Stimulated activated effector memory CD8-positive, alpha-beta T cell treated with anti-CD3 and anti-CD28 coated beads, Interleukin-12 subunit alpha, Interleukin-12 subunit beta, amount 100 ng/mL, for 72 hours (primary cell): ENCODE measurements at regions not wholly inside any gene's neighbourhood (a gene's known extent, or its start where the extent isn't known, plus 50 kb on each side); places are given as distances from the start of the nearest gene placed in this dataset.

Experiments
- ATAC-seq: fragments of 150-1000 bp; cut with Tn5 transposase; 2 replicates; pipeline ENCODE4 v1.10.0; 2021
- DNase-seq, 2 donors: peaks; one replicate each; pipeline ENCODE4 v3.0.0; 2021 to 2022; ENCODE audit warnings: low spot score in 2 of 2
- H3K27ac Mint-ChIP-seq: one replicate; pipeline ENCODE4 v1.8.0; 2022; ENCODE audit warnings: mild to moderate bottlenecking, mixed read lengths
- H3K36me3 Mint-ChIP-seq: one replicate; pipeline ENCODE4 v1.8.0; 2022; ENCODE audit warnings: mild to moderate bottlenecking, mixed read lengths
- H3K4me1 Mint-ChIP-seq: one replicate; pipeline ENCODE4 v1.8.0; 2022; ENCODE audit warnings: mixed read lengths
- H3K4me3 Mint-ChIP-seq: one replicate; pipeline ENCODE4 v1.8.0; 2022; ENCODE audit warnings: mild to moderate bottlenecking, mixed read lengths
- H3K9me3 Mint-ChIP-seq: one replicate; pipeline ENCODE4 v1.8.0; 2022; ENCODE audit warnings: mixed read lengths

GRCh38 chr9:28004900-28005299 is 431.6 kb upstream of the C9orf72 start:
- H3K27ac Mint-ChIP-seq, result no peak overlapping the region
- H3K4me1 Mint-ChIP-seq, result no peaks in the 10 kb centered on the region
- H3K4me3 Mint-ChIP-seq, result no peak overlapping the region
- DNase-seq (no peak), ATAC-seq (no peak)
- no peaks in the 10 kb centered on the region for H3K36me3 Mint-ChIP-seq
- peaks cover 6% of the 10 kb centered on the region for H3K9me3 Mint-ChIP-seq

GRCh38 chr9:28005779-28006178 is 432.5 kb upstream of the C9orf72 start:
- Mint-ChIP-seq H3K36me3 (no peaks in the 10 kb centered on the region), H3K27ac (no peak overlapping the region), H3K9me3 (peaks cover 6% of the 10 kb centered on the region), H3K4me1 (no peaks in the 10 kb centered on the region), H3K4me3 (no peak overlapping the region)
- no peak for ATAC-seq
- DNase-seq, result no peak

GRCh38 chr9:28007097-28007817 is 434.0 kb upstream of the C9orf72 start:
- no peak overlapping the region for H3K27ac Mint-ChIP-seq
- H3K4me1 Mint-ChIP-seq, result no peaks in the 10 kb centered on the region
- H3K36me3 Mint-ChIP-seq, result no peaks in the 10 kb centered on the region
- H3K9me3 Mint-ChIP-seq, result peaks cover 6% of the 10 kb centered on the region
- H3K4me3 Mint-ChIP-seq, result no peak overlapping the region
- no peak for ATAC-seq
- no peak for DNase-seq

GRCh38 chr9:28014212-28014611 is 440.9 kb upstream of the C9orf72 start:
- Mint-ChIP-seq H3K4me1 (no peaks in the 10 kb centered on the region), H3K9me3 (peaks cover 9% of the 10 kb centered on the region), H3K4me3 (no peak overlapping the region), H3K36me3 (no peaks in the 10 kb centered on the region), H3K27ac (no peak overlapping the region)
- ATAC-seq (no peak), DNase-seq (no peak)

GRCh38 chr9:28024676-28025075 is 451.4 kb upstream of the C9orf72 start:
- DNase-seq (no peak), ATAC-seq (no peak)
- no peak overlapping the region for H3K4me3 Mint-ChIP-seq
- no peak overlapping the region for H3K27ac Mint-ChIP-seq
- H3K9me3 Mint-ChIP-seq, result peaks cover 12% of the 10 kb centered on the region
- H3K36me3 Mint-ChIP-seq, result no peaks in the 10 kb centered on the region
- H3K4me1 Mint-ChIP-seq, result no peaks in the 10 kb centered on the region

GRCh38 chr9:28025186-28025585 is 451.9 kb upstream of the C9orf72 start:
- DNase-seq (no peak), ATAC-seq (no peak)
- no peak overlapping the region for H3K27ac Mint-ChIP-seq
- no peak overlapping the region for H3K4me3 Mint-ChIP-seq
- no peaks in the 10 kb centered on the region for H3K36me3 Mint-ChIP-seq
- no peaks in the 10 kb centered on the region for H3K4me1 Mint-ChIP-seq
- H3K9me3 Mint-ChIP-seq, result peaks cover 14% of the 10 kb centered on the region

GRCh38 chr9:28031521-28032267 is 458.4 kb upstream of the C9orf72 start:
- Mint-ChIP-seq H3K27ac (no peak overlapping the region), H3K36me3 (no peaks in the 10 kb centered on the region), H3K4me3 (no peak overlapping the region), H3K9me3 (peaks cover 8% of the 10 kb centered on the region), H3K4me1 (no peaks in the 10 kb centered on the region)
- no peak for ATAC-seq
- DNase-seq, result no peak

GRCh38 chr9:28032268-28032590 is 458.9 kb upstream of the C9orf72 start:
- Mint-ChIP-seq H3K4me3 (no peak overlapping the region), H3K4me1 (no peaks in the 10 kb centered on the region), H3K36me3 (no peaks in the 10 kb centered on the region), H3K27ac (no peak overlapping the region), H3K9me3 (peaks cover 6% of the 10 kb centered on the region)
- ATAC-seq, result no peak
- no peak for DNase-seq

- H3K36me3 Mint-ChIP-seq, result no peaks in the 10 kb centered on the region
- H3K4me1 Mint-ChIP-seq, result no peaks in the 10 kb centered on the region
- no peak overlapping the region for H3K27ac Mint-ChIP-seq
- DNase-seq (no peak), ATAC-seq (no peak)
- H3K4me3 Mint-ChIP-seq, result no peak overlapping the region
- peaks cover 7% of the 10 kb centered on the region for H3K9me3 Mint-ChIP-seq
Observed at GRCh38 chr9:28034242-28034641, 461.0 kb upstream of the C9orf72 start.

GRCh38 chr9:28037968-28038367 is 464.7 kb upstream of the C9orf72 start:
- no peak overlapping the region for H3K4me3 Mint-ChIP-seq
- DNase-seq, result no peak
- H3K36me3 Mint-ChIP-seq, result no peaks in the 10 kb centered on the region
- peaks cover 5% of the 10 kb centered on the region for H3K9me3 Mint-ChIP-seq
- no peak overlapping the region for H3K27ac Mint-ChIP-seq
- ATAC-seq, result no peak
- H3K4me1 Mint-ChIP-seq, result no peaks in the 10 kb centered on the region

- ATAC-seq (no peak), DNase-seq (no peak)
- Mint-ChIP-seq H3K4me3 (no peak overlapping the region), H3K36me3 (no peaks in the 10 kb centered on the region), H3K27ac (no peak overlapping the region), H3K9me3 (peaks cover 17% of the 10 kb centered on the region), H3K4me1 (no peaks in the 10 kb centered on the region)
Observed at GRCh38 chr9:28045051-28045450, 471.8 kb upstream of the C9orf72 start.

GRCh38 chr9:28050046-28050445 is 476.8 kb upstream of the C9orf72 start:
- Mint-ChIP-seq H3K27ac (no peak overlapping the region), H3K4me1 (no peaks in the 10 kb centered on the region), H3K9me3 (peaks cover 15% of the 10 kb centered on the region), H3K36me3 (no peaks in the 10 kb centered on the region), H3K4me3 (no peak overlapping the region)
- ATAC-seq, result no peak
- DNase-seq, result no peak

- Mint-ChIP-seq H3K27ac (no peak overlapping the region), H3K4me1 (no peaks in the 10 kb centered on the region), H3K36me3 (no peaks in the 10 kb centered on the region), H3K9me3 (peaks cover 15% of the 10 kb centered on the region), H3K4me3 (no peak overlapping the region)
- ATAC-seq, result no peak
- DNase-seq, result no peak
Observed at GRCh38 chr9:28050941-28051340, 477.7 kb upstream of the C9orf72 start.

GRCh38 chr9:28051559-28052503 is 478.6 kb upstream of the C9orf72 start:
- Mint-ChIP-seq H3K9me3 (peaks cover 11% of the 10 kb centered on the region), H3K4me1 (no peaks in the 10 kb centered on the region), H3K4me3 (no peak overlapping the region), H3K36me3 (no peaks in the 10 kb centered on the region), H3K27ac (no peak overlapping the region)
- ATAC-seq, result no peak
- no peak for DNase-seq

- Mint-ChIP-seq H3K27ac (no peak overlapping the region), H3K4me1 (no peaks in the 10 kb centered on the region), H3K36me3 (no peaks in the 10 kb centered on the region), H3K9me3 (peaks cover 12% of the 10 kb centered on the region), H3K4me3 (no peak overlapping the region)
- no peak for ATAC-seq
- DNase-seq, result no peak
Observed at GRCh38 chr9:28053096-28053777, 480.0 kb upstream of the C9orf72 start.
